ENCODE measurements at regions not wholly inside any gene's neighbourhood (a gene's known extent, or its start where the extent isn't known, plus 50 kb on each side); places are given as distances from the start of the nearest gene placed in this dataset.

DNA sequence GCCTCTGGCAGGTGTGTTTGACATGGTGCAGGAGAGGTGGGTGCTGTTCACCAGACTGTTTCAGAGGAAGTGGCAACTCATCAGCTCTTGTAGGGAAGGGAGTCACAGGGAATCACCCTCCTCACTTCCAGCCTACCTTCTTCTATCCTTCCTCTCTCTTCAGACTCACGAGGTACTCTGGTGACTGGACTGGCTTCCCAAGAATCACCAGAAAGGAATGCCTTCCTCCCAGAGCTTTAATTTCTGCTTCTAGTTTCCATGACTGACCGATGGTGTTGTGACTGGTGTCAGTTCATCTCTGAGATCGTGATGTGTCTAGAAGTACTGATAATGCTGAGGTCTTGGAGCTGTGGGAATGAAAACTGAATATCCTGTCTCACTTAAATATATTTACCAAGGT lies 247.3 kb downstream of the KCTD12 start:
- Histone ChIP-seq H3K27ac (peak overlapping the region in 1 of 2 donors; percentile 56), H3K36me3 (ENCODE audit: low read depth, missing control alignments) (no peaks in the 10 kb centered on the region), H3K27me3 (no peaks in the 10 kb centered on the region), H3K4me3 (no peak overlapping the region), H3K9me3 (no peaks in the 10 kb centered on the region), H3K4me1 (peaks cover 31% of the 10 kb centered on the region)
- TF ChIP-seq POLR2A (IDR thresholded peaks at IDR 0.05): no peak
- TF ChIP-seq, protein P1, sequence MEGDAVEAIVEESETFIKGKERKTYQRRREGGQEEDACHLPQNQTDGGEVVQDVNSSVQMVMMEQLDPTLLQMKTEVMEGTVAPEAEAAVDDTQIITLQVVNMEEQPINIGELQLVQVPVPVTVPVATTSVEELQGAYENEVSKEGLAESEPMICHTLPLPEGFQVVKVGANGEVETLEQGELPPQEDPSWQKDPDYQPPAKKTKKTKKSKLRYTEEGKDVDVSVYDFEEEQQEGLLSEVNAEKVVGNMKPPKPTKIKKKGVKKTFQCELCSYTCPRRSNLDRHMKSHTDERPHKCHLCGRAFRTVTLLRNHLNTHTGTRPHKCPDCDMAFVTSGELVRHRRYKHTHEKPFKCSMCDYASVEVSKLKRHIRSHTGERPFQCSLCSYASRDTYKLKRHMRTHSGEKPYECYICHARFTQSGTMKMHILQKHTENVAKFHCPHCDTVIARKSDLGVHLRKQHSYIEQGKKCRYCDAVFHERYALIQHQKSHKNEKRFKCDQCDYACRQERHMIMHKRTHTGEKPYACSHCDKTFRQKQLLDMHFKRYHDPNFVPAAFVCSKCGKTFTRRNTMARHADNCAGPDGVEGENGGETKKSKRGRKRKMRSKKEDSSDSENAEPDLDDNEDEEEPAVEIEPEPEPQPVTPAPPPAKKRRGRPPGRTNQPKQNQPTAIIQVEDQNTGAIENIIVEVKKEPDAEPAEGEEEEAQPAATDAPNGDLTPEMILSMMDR (IDR thresholded peaks at IDR 0.05): no peak
- 55 to 75% methylated on average over 3 of the region's 3 CpGs for WGBS, 2 donors
- intact Hi-C loops (cut with DNase I; ENCODE audit: low total_unique reads): no loop called here
- no peak for DNase-seq

DNA sequence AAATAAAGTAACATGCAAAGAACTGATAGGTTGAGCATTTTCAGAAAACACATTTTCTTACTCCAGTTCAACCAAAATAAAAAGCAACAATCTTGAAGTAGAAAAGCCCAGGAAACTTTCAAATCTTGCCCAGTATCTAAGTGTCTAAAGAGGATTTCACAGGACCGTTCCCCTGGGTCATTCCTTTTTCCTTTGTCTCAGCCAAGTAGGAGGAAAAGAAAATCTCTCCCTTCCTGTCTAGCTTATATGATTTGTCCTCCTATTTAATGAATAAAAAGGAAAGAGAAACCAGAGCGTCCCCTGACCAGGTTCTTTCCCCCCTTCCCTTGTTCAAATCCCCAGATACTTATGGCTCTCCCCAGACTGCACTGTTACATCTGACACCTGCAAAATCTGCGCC lies 248.0 kb downstream of the KCTD12 start:
- DNase-seq: no peak
- Histone ChIP-seq H3K27ac (peak overlapping the region in 1 of 2 donors; percentile 56), H3K4me1 (peaks cover 31% of the 10 kb centered on the region), H3K36me3 (ENCODE audit: low read depth, missing control alignments) (no peaks in the 10 kb centered on the region), H3K27me3 (no peaks in the 10 kb centered on the region), H3K4me3 (no peak overlapping the region), H3K9me3 (no peaks in the 10 kb centered on the region)
- intact Hi-C loops (cut with DNase I; ENCODE audit: low total_unique reads): no loop called here
- 62 to 71% methylated on average over 3 of the region's 3 CpGs for WGBS, 2 donors
- no peak for TF ChIP-seq POLR2A (IDR thresholded peaks at IDR 0.05)
- TF ChIP-seq, protein P1 (IDR thresholded peaks at IDR 0.05): no peak

DNA sequence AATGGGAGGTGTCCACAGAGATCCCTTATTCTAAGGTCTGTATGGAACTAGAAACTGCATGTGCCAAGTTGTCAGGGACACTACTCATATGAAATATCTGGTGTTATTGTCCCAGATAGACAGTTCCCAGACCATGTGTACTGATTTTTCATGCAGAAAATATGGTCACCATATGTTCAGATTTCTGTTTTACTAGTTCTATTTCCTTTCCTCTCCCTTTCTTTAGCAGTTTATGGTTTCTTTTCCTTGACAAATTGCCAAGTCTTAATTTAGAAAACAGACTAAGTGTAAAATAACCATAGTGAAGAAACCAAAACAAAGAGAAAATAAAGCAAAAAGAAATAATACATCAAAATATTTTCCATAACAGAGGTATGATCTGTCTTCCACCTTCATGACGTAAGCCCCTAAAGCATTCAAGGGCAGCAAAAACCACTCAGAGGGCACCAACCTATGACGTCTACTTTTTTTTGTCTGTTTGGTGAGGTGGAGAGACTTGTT lies 248.5 kb downstream of the KCTD12 start:
- H3K4me3 ChIP-seq: no peak overlapping the region
- no peak for TF ChIP-seq POLR2A (IDR thresholded peaks at IDR 0.05)
- TF ChIP-seq, protein P1 (IDR thresholded peaks at IDR 0.05): no peak
- no peaks in the 10 kb centered on the region for H3K36me3 ChIP-seq (ENCODE audit: low read depth, missing control alignments)
- intact Hi-C loops (cut with DNase I; ENCODE audit: low total_unique reads): no loop called here
- H3K4me1 ChIP-seq: peaks cover 31% of the 10 kb centered on the region
- no peaks in the 10 kb centered on the region for H3K27me3 ChIP-seq
- no peaks in the 10 kb centered on the region for H3K9me3 ChIP-seq
- WGBS, 2 donors: 47 to 57% methylated on average over 2 of the region's 2 CpGs
- DNase-seq: no peak
- H3K27ac ChIP-seq: peak overlapping the region; percentile 18 to 56

DNA sequence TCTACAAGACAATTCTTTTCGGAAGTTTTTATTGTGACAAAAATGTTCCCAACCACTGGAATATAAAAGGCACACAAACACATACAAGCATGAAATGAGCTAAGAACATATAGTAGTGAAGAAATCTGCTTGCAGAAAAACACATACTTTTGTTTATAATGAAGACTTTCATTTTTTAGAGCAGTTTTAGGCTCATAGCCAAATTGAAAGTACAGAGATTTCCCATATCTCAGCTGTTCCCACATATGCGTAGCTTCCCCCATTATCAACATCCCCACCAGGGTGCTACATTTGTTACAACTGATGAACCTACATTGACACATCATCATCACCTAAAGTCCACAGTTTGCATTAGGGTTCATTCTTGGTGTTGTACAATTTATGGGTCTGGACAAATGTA lies 249.4 kb downstream of the KCTD12 start:
- DNase-seq: peak; percentile 64
- Histone ChIP-seq H3K27ac (peak overlapping the region; percentile 18 to 70), H3K9me3 (no peaks in the 10 kb centered on the region), H3K4me3 (no peak overlapping the region), H3K27me3 (no peaks in the 10 kb centered on the region), H3K36me3 (ENCODE audit: low read depth, missing control alignments) (no peaks in the 10 kb centered on the region), H3K4me1 (peaks cover 31% of the 10 kb centered on the region)
- TF ChIP-seq, protein P1 (IDR thresholded peaks at IDR 0.05): no peak
- TF ChIP-seq POLR2A (IDR thresholded peaks at IDR 0.05): no peak
- WGBS, 2 donors: 42 to 49% methylated on average over 2 of the region's 2 CpGs
- intact Hi-C loops (cut with DNase I; ENCODE audit: low total_unique reads): no loop called here

All from testis (tissue), 2 donors.